B cell (primary cell): ENCODE measurements at regions not wholly inside any gene's neighbourhood (a gene's known extent, or its start where the extent isn't known, plus 50 kb on each side); places are given as distances from the start of the nearest gene placed in this dataset.

Experiments
- EZH2 ChIP-seq: IDR thresholded peaks from 2 replicates; pipeline ENCODE4 v1.6.1; 2012; ENCODE audit warnings: borderline replicate concordance, low read depth, mild to moderate bottlenecking, moderate library complexity, low read length; ENCODE audit not compliant: insufficient read depth, poor library complexity, severe bottlenecking
- TF ChIP-seq, protein P1 (sequence below): fragments of 200-600 bp; IDR thresholded peaks from one replicate; pipeline ENCODE4 v1.8.0; 2022; ENCODE audit warnings: antibody characterized with exemption, mild to moderate bottlenecking

DNA sequence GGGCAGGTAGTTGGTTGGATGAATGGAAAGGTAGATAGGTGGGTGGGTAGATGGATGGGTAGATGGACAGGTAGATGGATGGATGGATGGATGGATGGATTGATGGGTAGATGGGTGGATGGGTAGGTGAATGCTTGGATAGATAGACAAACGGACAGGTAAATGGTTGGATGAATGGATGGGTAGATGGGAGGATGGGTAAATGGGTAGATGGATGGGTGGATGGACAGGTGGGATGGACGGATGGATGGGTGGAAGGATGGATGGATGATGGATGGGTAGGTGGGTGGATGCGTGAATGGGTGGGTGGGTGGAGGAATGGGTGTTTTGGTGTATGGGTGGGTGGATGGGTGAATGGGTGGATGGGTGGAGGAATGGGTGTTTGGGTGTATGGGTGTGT, 50.1 kb upstream of the ASAP2 start:
- no peak for TF ChIP-seq EZH2
- TF ChIP-seq, protein P1, sequence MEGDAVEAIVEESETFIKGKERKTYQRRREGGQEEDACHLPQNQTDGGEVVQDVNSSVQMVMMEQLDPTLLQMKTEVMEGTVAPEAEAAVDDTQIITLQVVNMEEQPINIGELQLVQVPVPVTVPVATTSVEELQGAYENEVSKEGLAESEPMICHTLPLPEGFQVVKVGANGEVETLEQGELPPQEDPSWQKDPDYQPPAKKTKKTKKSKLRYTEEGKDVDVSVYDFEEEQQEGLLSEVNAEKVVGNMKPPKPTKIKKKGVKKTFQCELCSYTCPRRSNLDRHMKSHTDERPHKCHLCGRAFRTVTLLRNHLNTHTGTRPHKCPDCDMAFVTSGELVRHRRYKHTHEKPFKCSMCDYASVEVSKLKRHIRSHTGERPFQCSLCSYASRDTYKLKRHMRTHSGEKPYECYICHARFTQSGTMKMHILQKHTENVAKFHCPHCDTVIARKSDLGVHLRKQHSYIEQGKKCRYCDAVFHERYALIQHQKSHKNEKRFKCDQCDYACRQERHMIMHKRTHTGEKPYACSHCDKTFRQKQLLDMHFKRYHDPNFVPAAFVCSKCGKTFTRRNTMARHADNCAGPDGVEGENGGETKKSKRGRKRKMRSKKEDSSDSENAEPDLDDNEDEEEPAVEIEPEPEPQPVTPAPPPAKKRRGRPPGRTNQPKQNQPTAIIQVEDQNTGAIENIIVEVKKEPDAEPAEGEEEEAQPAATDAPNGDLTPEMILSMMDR = no peak
